ENCODE measurements at regions not wholly inside any gene's neighbourhood (a gene's known extent, or its start where the extent isn't known, plus 50 kb on each side); places are given as distances from the start of the nearest gene placed in this dataset.
"Not testable (repeated sequence)": the region's sequence is repeated elsewhere in the genome, so short reads cannot be mapped to it uniquely, and the experiment has no call there.

GRCh38 chr14:22493753-22494152 lies 95.3 kb downstream of the DAD1 start:
- intact Hi-C loops (cut with DNase I): no loop called here
- no peak for DNase-seq (ENCODE audit: low spot score)

- no peak for DNase-seq (ENCODE audit: low spot score)
- intact Hi-C loops (cut with DNase I): no loop called here
Measured at GRCh38 chr14:22492622-22493542, 96.1 kb downstream of the DAD1 start.

DNA sequence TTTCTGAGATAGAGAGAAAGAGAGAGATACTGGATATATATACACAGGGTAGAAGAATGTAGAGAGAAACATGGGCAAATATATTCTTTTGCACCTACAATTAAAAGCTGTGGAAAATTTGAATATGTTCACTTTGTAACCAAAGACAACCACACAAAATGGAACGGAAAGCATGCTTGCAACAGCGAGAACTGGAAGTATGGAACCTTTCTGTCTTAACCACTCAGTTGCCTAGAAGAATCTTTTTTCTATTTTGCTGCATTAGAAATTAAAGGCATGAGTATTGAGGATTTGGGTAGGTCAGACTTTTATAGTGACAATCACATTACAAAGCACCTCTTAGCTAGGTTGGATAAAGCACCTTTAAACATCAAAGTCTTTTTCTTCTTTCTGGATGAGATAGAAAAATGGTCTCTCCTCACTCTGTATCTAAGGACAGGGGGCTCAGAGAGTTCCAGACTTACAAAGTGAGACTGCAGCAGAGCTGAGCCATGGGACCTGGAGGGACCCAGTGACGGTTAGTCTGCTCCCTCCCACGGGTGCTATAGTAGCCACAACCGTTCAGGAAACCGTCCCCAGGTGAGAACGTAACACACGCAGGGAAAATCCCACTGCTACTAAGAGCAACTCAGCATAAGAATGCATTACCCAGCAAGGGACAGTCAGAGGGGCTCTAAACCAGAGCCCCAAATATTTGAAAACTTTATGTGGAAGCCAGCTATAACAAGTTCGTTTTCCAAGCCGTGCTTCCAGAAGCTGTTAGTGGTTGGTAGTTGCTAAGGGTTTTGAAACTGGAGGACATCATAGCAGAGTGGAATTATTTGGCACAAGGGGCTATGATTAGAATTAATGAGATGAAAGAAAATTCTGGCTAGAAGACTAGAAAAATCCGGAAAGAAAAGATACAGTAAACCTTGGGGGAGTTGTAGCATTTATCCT lies 97.1 kb downstream of the DAD1 start:
- no peak for DNase-seq (ENCODE audit: low spot score)
- intact Hi-C loops (cut with DNase I): no loop called here

DNA sequence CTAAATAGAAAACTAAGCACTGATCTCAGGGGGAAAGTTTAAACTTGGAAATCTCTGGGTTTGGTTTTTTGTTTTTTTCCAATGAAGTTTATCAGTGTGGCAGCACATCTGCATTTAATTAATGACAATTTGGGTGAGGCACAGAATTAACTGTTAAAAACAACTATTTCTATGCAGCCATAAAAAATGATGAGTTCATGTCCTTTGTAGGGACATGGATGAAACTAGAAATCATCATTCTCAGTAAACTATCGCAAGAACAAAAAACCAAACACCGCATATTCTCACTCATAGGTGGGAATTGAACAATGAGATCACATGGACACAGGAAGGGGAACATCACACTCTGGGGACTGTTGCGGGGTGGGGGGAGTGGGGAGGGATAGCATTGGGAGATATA lies 98.0 kb downstream of the DAD1 start:
- DNase-seq (ENCODE audit: low spot score); intact Hi-C loops (cut with DNase I): not testable (repeated sequence)

DNA sequence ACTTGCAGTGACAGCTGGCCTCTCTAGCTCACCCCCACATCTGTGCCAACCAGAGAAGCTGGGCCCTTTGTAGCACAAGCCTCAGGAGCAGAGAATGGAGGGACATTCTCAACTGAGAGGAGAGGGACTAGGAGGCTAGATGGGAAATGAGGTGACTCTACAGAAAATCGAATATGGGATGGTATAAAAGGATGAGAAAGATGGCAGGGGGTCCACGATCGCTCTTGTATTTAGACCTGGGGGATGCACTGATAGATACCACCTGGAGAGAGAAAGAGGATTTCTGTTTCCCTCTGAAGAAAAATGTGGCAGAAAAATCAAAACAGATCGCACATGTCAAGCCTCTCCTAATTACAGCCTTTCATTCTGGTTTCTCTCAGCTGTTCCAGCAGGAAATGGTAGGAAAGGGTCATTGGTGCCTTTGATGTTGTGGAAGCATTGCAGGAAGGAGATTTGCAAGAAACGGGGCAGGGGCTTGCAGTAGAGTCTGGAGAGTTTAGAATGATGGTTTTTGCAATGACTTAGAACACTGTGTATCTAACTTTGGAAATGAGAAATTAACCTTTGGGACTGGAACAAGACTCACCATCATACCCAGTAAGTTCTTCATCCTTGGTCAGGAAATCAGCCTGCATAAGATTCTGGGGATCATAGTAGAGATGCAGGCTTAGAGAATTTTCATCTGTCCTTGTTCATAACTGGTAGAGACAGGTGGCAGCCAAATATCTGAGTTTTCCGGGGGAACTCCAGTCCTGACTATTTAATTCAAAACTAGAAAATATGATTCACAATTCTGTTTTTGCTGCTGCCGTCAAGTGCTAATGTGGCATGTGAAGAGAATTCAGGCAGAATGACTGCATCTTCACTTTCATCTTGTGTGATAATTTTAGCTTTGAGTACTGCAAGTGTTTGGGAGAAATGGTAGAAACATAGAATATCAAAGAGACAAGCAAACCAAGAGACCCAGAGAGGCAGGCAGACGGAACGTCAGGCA lies 98.8 kb downstream of the DAD1 start:
- DNase-seq (ENCODE audit: low spot score): no peak
- intact Hi-C loops (cut with DNase I): no loop called here

DNA sequence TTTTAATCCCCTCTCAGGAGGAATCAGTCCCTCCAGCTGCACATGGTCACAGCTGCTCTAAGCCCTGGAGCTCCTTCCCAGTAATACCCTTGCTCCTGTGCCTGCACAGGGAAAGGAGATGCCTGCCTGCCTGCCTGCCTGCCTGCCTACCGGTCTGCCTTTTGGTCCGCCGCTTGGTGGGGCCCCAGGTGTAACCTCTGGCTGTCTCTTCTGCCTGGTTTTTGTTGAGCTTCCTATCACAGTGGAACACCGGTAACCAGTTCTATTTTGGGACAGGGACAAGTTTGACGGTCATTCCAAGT lies 99.8 kb downstream of the DAD1 start:
- intact Hi-C loops (cut with DNase I): no loop called here

DNA sequence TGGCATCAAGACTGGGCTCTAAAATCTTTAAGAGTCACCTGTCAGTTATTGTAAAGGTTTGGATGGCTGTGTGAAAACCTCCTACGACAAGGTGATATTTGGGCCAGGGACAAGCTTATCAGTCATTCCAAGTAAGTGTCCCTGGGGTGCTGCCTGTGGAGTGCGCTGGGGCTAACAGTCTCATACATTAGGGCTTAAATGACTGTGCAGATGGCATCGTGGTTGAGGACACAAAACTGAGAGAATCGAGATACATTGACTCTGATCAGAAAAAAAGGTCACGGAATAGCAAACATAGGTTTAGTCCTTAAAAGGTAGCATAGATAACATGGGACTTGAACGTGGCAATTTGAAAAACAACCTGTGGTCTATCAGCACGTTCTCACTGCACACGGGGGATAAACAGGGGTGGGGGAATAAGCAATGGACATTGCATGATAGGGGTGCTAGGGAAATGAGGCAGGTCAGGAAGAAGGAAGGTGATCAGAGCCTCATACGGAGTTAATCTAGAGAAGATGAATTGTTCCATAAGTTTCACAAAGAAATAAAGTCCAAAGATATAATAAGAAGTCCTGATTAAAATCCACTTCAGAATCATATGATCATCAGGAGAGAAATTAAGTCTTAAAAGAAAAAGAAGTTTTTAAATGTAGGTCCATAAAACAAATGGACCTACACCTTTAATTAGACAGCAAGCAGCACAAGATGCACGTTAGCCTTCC lies 100.3 kb downstream of the DAD1 start:
- intact Hi-C loops (cut with DNase I): no loop called here
- no peak for DNase-seq (ENCODE audit: low spot score)

More for the DNA sequence above, 99.8 kb downstream of the DAD1 start:
- DNase-seq (ENCODE audit: low spot score): no peak

DNA sequence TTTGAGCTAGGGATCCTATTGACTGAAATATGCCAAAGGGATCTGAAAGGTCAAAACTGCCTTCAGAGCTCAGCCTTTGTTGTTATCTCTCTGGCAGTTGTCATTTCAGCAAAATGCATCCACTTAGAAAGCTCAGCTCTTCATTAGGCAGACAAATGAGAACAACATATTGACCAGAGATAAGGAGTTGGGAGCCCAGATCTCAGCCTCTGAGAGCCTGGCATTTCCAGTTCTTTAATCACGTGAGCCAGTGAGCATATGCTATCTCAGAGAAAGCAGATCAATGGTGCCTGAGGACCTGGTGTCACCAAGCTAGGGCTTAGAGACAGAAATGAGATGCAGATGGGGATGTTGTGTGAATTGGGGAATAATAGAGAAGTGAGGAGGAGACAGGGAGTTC lies 101.1 kb downstream of the DAD1 start:
- intact Hi-C loops (cut with DNase I): no loop called here
- no peak for DNase-seq (ENCODE audit: low spot score)

GRCh38 chr14:22487401-22487800 lies 101.6 kb downstream of the DAD1 start:
- no peak for DNase-seq (ENCODE audit: low spot score)
- intact Hi-C loops (cut with DNase I): no loop called here

GRCh38 chr14:22486675-22487074 lies 102.3 kb downstream of the DAD1 start:
- DNase-seq (ENCODE audit: low spot score): no peak
- intact Hi-C loops (cut with DNase I): no loop called here

DNA sequence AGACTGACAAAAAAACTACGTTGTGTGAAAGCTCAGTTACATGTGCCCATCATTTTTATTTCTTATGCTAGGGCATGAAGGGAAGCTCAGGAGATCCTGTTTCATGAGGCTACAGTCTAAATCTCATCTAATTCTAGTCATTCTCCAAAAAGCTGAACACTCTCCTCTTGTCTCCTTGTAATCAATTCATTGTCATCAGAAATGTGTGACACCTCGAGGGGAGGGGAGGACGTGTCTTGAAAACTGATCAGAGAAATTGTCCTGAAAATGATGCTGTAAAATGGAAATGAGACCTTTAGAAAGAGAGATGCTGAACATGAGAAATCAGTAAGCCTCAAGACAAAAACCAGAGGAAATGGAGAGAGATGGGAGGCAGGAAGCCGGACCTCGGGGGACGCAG lies 103.4 kb downstream of the DAD1 start:
- intact Hi-C loops (cut with DNase I): loop anchor here (2.0 kb wide), 1 partner anchor 61 kb away; no protein-coding TSS in a partner anchor

GRCh38 chr14:22485178-22485577 lies 103.8 kb downstream of the DAD1 start:
- intact Hi-C loops (cut with DNase I): loop anchor here (2.0 kb wide), 1 partner anchor 62 kb away; no protein-coding TSS in a partner anchor
- no peak for DNase-seq (ENCODE audit: low spot score)

More for the DNA sequence above, 103.4 kb downstream of the DAD1 start:
- no peak for DNase-seq (ENCODE audit: low spot score)

DNA sequence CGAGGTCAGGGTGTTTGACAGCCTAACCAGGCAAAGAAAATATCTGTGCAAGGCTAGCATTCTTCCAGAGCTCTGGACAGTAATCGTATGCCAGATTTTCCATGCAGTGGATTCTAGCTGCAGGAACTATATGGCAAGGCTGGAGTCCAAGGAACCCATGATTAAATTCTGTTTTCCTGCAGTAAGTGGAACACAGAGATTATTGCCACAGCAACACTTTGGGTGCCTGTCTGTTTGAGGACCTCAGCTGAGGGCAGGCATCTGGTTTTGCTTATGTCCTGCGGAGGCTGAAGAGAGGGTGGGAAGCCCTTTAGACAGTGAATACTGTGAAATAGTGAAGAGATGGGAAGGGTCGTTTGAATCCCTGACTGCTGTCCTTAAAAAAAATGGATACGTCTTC lies 104.4 kb downstream of the DAD1 start:
- intact Hi-C loops (cut with DNase I): loop anchor here (2.0 kb wide), 1 partner anchor 62 kb away; no protein-coding TSS in a partner anchor

DNA sequence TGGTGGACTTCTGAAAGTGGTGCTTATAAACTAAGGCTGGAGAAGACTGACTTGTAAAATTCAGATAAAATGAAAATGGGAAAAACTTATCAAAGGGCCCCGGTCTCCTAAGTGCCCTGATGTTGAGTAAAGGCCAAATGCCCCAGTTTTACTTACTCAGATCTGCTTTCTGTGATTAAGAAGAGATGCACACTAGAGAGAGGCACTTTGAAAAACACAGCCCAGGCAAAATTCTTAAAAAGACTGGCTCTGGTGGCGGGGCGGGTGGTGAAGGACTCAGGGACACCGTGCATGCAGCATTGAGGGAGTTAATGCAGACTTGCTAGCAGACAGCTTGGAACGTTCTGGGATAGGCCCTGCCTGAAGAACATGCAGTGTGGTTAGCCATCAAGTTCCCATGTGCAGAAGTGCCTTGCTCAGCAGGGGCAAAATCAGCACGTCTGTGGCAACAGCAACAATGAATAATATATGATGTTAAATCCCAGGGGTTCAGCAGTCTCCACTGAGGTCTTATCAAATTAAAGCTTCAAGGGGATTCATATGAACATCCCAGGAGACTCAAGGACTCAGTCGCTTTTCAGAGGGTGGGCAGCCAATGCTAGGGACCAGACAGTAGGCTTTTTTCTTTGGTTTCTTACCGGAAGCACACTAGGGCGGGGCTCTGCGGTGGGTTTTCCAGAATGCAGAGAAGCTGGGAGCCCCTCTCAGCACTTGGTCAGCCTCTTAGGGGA lies 105.0 kb downstream of the DAD1 start:
- no peak for DNase-seq (ENCODE audit: low spot score)
- intact Hi-C loops (cut with DNase I): loop anchor here (2.0 kb wide), 1 partner anchor 63 kb away; no protein-coding TSS in a partner anchor

More for the DNA sequence above, 104.4 kb downstream of the DAD1 start:
- DNase-seq (ENCODE audit: low spot score): no peak

GRCh38 chr14:22482782-22483553 lies 106.1 kb downstream of the DAD1 start:
- intact Hi-C loops (cut with DNase I): no loop called here
- DNase-seq (ENCODE audit: low spot score): no peak

- intact Hi-C loops (cut with DNase I): no loop called here
- DNase-seq (ENCODE audit: low spot score): no peak
Measured at GRCh38 chr14:22482085-22482694, 106.8 kb downstream of the DAD1 start.

DNA sequence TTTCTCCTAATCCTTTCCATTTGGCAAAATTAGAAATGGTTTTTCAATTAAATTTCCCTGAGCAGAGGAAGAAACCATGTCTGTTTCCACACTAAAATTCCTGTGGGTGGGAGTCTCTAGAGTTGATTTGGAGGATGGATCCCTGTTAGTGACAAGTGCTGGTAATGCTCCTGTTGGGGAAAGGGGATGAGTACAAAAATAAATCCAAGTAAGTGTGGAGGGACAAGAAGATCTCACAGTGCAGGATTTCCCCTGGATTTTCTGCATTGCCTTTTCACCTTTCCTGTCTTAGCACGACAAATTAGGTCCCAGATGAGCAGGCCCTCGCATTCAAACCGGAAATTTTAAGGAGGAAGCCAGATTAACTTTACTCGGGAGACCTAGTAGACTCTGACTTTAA lies 107.5 kb downstream of the DAD1 start:
- intact Hi-C loops (cut with DNase I): no loop called here
- DNase-seq (ENCODE audit: low spot score): no peak
